H1 (cell line): ENCODE measurements at regions not wholly inside any gene's neighbourhood (a gene's known extent, or its start where the extent isn't known, plus 50 kb on each side); places are given as distances from the start of the nearest gene placed in this dataset.

ENCODE experiments used
- CHD2 ChIP-seq: IDR thresholded peaks from 2 replicates; pipeline ENCODE4 v1.6.1; 2012; ENCODE audit warnings: low read length, improper control_type of control experiment
- NANOG ChIP-seq: IDR thresholded peaks from 2 replicates; pipeline ENCODE4 v1.6.1; 2011; ENCODE audit warnings: low read length, low read depth, mild to moderate bottlenecking, inconsistent platforms; ENCODE audit not compliant: insufficient read depth, poor library complexity, severe bottlenecking
- NRF1 ChIP-seq: IDR thresholded peaks from 2 replicates; pipeline ENCODE4 v1.6.1; 2011; ENCODE audit warnings: mild to moderate bottlenecking, low read depth, low read length, improper control_type of control experiment
- RBBP5 ChIP-seq: IDR thresholded peaks from 2 replicates; pipeline ENCODE4 v1.7.1; 2012; ENCODE audit warnings: low read depth, mild to moderate bottlenecking, inconsistent platforms, low read length, moderate library complexity, borderline replicate concordance
- TF ChIP-seq, protein P1 (sequence below): IDR thresholded peaks from 2 replicates; pipeline ENCODE4 v1.6.1; 2012; ENCODE audit warnings: low read length, inconsistent platforms

DNA sequence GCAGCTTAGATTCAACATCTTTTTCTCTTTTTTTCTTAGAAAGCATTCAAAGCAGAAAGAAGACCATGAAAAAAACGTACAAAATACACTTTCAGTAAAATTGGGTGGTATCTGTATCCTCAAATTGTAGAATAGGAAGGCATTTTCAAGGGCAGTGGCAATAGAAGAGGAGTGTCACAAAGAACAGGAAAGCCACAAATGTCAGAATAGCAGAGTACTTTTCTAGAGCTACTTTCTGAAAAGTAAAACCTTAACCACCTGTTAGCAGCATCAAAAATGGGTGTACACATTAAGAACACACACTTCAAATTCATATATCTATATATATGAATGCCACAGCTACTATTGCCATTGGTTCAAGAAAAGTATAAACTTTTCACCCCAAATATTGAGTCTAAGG is 412.1 kb upstream of the DCN start (continued):
- TF ChIP-seq, protein P1, sequence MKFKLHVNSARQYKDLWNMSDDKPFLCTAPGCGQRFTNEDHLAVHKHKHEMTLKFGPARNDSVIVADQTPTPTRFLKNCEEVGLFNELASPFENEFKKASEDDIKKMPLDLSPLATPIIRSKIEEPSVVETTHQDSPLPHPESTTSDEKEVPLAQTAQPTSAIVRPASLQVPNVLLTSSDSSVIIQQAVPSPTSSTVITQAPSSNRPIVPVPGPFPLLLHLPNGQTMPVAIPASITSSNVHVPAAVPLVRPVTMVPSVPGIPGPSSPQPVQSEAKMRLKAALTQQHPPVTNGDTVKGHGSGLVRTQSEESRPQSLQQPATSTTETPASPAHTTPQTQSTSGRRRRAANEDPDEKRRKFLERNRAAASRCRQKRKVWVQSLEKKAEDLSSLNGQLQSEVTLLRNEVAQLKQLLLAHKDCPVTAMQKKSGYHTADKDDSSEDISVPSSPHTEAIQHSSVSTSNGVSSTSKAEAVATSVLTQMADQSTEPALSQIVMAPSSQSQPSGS = no peak
- TF ChIP-seq CHD2 (no peak), NANOG (no peak), RBBP5 (no peak), NRF1 (no peak)
